ENCODE measurements at regions not wholly inside any gene's neighbourhood (a gene's known extent, or its start where the extent isn't known, plus 50 kb on each side); places are given as distances from the start of the nearest gene placed in this dataset.

DNA sequence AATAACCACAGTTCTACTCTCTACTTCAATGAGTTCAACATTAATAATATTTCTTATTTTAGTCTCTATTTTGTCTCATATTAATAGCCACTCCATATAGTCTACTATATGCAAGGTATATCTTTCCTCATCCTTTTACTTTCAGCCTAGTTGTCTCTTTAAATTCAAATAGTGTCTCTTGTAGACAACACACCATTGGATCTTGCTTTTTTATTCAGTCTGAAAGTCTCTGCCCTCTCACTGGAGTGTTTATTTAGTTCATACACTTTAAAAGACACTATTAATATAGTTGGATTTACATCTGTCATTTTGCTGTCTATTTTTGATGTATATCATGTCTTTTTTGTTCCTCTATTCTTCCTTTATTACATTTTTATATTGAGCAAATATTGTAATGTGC is 103.5 kb downstream of the RFPL4B start:
- TF ChIP-seq, protein P1, sequence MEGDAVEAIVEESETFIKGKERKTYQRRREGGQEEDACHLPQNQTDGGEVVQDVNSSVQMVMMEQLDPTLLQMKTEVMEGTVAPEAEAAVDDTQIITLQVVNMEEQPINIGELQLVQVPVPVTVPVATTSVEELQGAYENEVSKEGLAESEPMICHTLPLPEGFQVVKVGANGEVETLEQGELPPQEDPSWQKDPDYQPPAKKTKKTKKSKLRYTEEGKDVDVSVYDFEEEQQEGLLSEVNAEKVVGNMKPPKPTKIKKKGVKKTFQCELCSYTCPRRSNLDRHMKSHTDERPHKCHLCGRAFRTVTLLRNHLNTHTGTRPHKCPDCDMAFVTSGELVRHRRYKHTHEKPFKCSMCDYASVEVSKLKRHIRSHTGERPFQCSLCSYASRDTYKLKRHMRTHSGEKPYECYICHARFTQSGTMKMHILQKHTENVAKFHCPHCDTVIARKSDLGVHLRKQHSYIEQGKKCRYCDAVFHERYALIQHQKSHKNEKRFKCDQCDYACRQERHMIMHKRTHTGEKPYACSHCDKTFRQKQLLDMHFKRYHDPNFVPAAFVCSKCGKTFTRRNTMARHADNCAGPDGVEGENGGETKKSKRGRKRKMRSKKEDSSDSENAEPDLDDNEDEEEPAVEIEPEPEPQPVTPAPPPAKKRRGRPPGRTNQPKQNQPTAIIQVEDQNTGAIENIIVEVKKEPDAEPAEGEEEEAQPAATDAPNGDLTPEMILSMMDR (IDR thresholded peaks at IDR 0.05), result no peak
- TF ChIP-seq POLR2AphosphoS5 (IDR thresholded peaks at IDR 0.05), result no peak
